CD14-positive monocyte (primary cell): ENCODE measurements at regions not wholly inside any gene's neighbourhood (a gene's known extent, or its start where the extent isn't known, plus 50 kb on each side); places are given as distances from the start of the nearest gene placed in this dataset.

Source experiments
- DNase-seq, 3 donors: peaks; one replicate each; pipeline ENCODE4 v3.0.0-alpha.2; 2011 to 2022
- H2AFZ ChIP-seq: 2 replicates; pipeline ENCODE4 v1.6.0; 2012; ENCODE audit warnings: mild to moderate bottlenecking, low read depth, low read length, inconsistent platforms; ENCODE audit not compliant: insufficient read depth, poor library complexity, severe bottlenecking
- H3K27ac ChIP-seq, 2 donors: 1 replicate in 1 of 2; 2 replicates in 1 of 2; pipeline ENCODE4 v1.5.1; 2012 to 2013; ENCODE audit warnings: low read length in 2 of 2, control low read depth in 1 of 2, inconsistent platforms in 1 of 2, low read depth in 1 of 2, mild to moderate bottlenecking in 1 of 2
- H3K27me3 ChIP-seq, 2 donors: one replicate each; pipeline versions ENCODE4 v1.6.0 to v1.6.1; 2011 to 2013; ENCODE audit warnings: low read length in 2 of 2; ENCODE audit not compliant: control insufficient read depth in 2 of 2, insufficient read depth in 2 of 2
- H3K36me3 ChIP-seq, 2 donors: replicated peaks in 1 of 2; 1 replicate in 1 of 2; 2 replicates in 1 of 2; pipeline versions ENCODE4 v1.5.1 to v1.6.1; 2012 to 2013; ENCODE audit warnings: low read length in 2 of 2, control low read depth in 1 of 2, inconsistent platforms in 1 of 2, mild to moderate bottlenecking in 1 of 2; ENCODE audit not compliant: insufficient read depth in 2 of 2, control insufficient read depth in 1 of 2
- H3K4me1 ChIP-seq, 2 donors: 1 replicate in 1 of 2; 2 replicates in 1 of 2; pipeline versions ENCODE4 v1.5.1 to v1.6.1; 2012 to 2013; ENCODE audit warnings: low read length in 2 of 2, control low read depth in 1 of 2, inconsistent platforms in 1 of 2, mild to moderate bottlenecking in 1 of 2, moderate library complexity in 1 of 2; ENCODE audit not compliant: insufficient read depth in 2 of 2, control insufficient read depth in 1 of 2
- H3K4me2 ChIP-seq: replicated peaks from 2 replicates; pipeline ENCODE3; 2012; ENCODE audit warnings: low read length, moderate library complexity, mild to moderate bottlenecking; ENCODE audit not compliant: poor library complexity, severe bottlenecking; ENCODE audit errors: extremely low read depth
- H3K4me3 ChIP-seq, 3 experiments: fragments of 200-600 bp in 1 of 3; sonication (generic) in 1 of 3; replicated peaks in 1 of 3; 1 replicate in 2 of 3; 2 replicates in 1 of 3; pipeline ENCODE4 v1.5.1; 2011 to 2013; ENCODE audit warnings: low read length in 3 of 3, mild to moderate bottlenecking in 3 of 3, control low read depth in 2 of 3, low read depth in 2 of 3, inconsistent platforms in 1 of 3, moderate library complexity in 1 of 3
- H3K79me2 ChIP-seq: 2 replicates; pipeline ENCODE4 v1.6.0; 2012; ENCODE audit warnings: mild to moderate bottlenecking, control low read depth, inconsistent platforms, low read length, moderate library complexity; ENCODE audit not compliant: insufficient read depth
- H3K9ac ChIP-seq: 2 replicates; pipeline ENCODE4 v1.6.0; 2017; ENCODE audit warnings: low read length, mild to moderate bottlenecking; ENCODE audit not compliant: insufficient read depth, poor library complexity, severe bottlenecking
- H3K9me3 ChIP-seq, 2 donors: replicated peaks in 1 of 2; 1 replicate in 1 of 2; 2 replicates in 1 of 2; pipeline versions ENCODE4 v1.5.1 to v1.6.1; 2012 to 2013; ENCODE audit warnings: low read length in 2 of 2, control low read depth in 1 of 2; ENCODE audit not compliant: control insufficient read depth in 1 of 2, insufficient read depth in 1 of 2
- H4K20me1 ChIP-seq: 2 replicates; pipeline ENCODE4 v1.6.0; 2012; ENCODE audit warnings: mild to moderate bottlenecking, low read length, control low read depth, moderate library complexity; ENCODE audit not compliant: insufficient read depth
- H3K27ac Mint-ChIP-seq, 7 donors: one replicate each; pipeline ENCODE4 v1.8.0; 2020; ENCODE audit warnings: mild to moderate bottlenecking in 7 of 7, mixed read lengths in 7 of 7, moderate library complexity in 6 of 7, inconsistent platforms in 2 of 7
- H3K27me3 Mint-ChIP-seq, 3 donors: one replicate each; pipeline ENCODE4 v1.8.0; 2021 to 2022; ENCODE audit warnings: low read depth in 3 of 3, mild to moderate bottlenecking in 3 of 3, mixed read lengths in 3 of 3, moderate library complexity in 3 of 3, inconsistent platforms in 1 of 3
- H3K36me3 Mint-ChIP-seq, 2 donors: one replicate each; pipeline ENCODE4 v1.8.0; 2020; ENCODE audit warnings: mixed read lengths in 2 of 2, inconsistent platforms in 1 of 2, mild to moderate bottlenecking in 1 of 2
- H3K4me1 Mint-ChIP-seq: one replicate; pipeline ENCODE4 v1.8.0; 2020; ENCODE audit warnings: mild to moderate bottlenecking, mixed read lengths
- H3K4me3 Mint-ChIP-seq, 2 donors: one replicate each; pipeline ENCODE4 v1.8.0; 2020; ENCODE audit warnings: mild to moderate bottlenecking in 2 of 2, mixed read lengths in 2 of 2, moderate library complexity in 1 of 2
- H3K9me3 Mint-ChIP-seq, 7 donors: one replicate each; pipeline ENCODE4 v1.8.0; 2020 to 2022; ENCODE audit warnings: mixed read lengths in 7 of 7, mild to moderate bottlenecking in 6 of 7, moderate library complexity in 6 of 7, inconsistent platforms in 2 of 7
- WGBS: methylation state at CpG from one replicate; pipeline ENCODE4 v1.1.5; 2013; ENCODE audit warnings: missing lambda C conversion rate; ENCODE audit not compliant: insufficient coverage; 5-methylcytosine and 5-hydroxymethylcytosine counted together
- intact Hi-C, 2 donors: fragments of 100-400 bp; cut with micrococcal nuclease; formaldehyde crosslinking; loops; one replicate each; pipeline versions ENCODE4 v1.15.0 to v1.15.1; 2023
- TF ChIP-seq, protein P1 (sequence below): fragments of 200-600 bp; IDR thresholded peaks from one replicate; pipeline ENCODE4 v1.8.0; 2022; ENCODE audit warnings: antibody characterized with exemption, mild to moderate bottlenecking

DNA sequence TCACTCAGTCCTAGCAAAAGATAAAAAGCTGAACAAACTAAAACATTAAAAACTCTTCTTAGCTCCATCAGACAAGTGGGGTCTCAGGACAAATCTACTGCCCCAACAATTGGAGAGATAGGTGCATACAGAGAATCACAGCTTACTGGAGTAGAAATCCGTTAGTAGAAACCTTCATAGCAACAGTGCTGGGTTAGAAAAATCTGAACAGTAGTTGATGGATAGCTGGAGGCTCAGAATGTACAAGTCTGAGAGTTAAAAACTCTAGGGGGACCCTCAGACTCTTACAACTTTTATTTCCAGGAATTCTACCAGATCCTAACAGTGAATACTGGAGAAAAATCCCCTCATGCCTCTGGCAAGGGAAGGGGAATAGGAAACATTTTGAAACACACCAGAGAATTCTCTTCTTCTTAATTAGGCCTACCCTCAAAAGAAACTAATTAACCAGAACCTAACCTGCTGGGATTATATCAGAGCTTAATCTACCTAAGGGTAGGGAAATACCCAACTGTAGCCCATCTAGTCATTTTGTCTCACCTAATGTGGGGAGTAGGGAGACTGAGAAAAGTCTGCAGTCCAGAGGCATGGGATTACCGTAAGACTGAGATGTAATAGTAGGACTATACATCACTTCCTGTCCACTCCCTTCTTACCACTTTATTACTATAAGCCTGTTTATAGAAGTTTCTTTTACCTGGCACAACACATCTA lies 165.0 kb upstream of the CTSO start:
- H4K20me1 ChIP-seq: no peaks in the 10 kb centered on the region
- no peak overlapping the region for H3K4me3 ChIP-seq
- WGBS: no CpG with 5 or more reads among the region's 2 CpGs
- H3K36me3 ChIP-seq: no peaks in the 10 kb centered on the region
- no peak overlapping the region for H3K9ac ChIP-seq
- H3K9me3 ChIP-seq: no peaks in the 10 kb centered on the region
- Mint-ChIP-seq H3K36me3 (no peaks in the 10 kb centered on the region), H3K27ac (no peak overlapping the region), H3K9me3 (peaks cover 0 to 2% (median 0%) of the 10 kb centered on the region in 7 donors), H3K27me3 (no peaks in the 10 kb centered on the region), H3K4me1 (no peaks in the 10 kb centered on the region), H3K4me3 (no peak overlapping the region)
- TF ChIP-seq, protein P1, sequence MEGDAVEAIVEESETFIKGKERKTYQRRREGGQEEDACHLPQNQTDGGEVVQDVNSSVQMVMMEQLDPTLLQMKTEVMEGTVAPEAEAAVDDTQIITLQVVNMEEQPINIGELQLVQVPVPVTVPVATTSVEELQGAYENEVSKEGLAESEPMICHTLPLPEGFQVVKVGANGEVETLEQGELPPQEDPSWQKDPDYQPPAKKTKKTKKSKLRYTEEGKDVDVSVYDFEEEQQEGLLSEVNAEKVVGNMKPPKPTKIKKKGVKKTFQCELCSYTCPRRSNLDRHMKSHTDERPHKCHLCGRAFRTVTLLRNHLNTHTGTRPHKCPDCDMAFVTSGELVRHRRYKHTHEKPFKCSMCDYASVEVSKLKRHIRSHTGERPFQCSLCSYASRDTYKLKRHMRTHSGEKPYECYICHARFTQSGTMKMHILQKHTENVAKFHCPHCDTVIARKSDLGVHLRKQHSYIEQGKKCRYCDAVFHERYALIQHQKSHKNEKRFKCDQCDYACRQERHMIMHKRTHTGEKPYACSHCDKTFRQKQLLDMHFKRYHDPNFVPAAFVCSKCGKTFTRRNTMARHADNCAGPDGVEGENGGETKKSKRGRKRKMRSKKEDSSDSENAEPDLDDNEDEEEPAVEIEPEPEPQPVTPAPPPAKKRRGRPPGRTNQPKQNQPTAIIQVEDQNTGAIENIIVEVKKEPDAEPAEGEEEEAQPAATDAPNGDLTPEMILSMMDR: no peak
- H3K79me2 ChIP-seq: no peaks in the 10 kb centered on the region
- no peaks in the 10 kb centered on the region for H3K27me3 ChIP-seq
- no peak overlapping the region for H3K4me2 ChIP-seq
- intact Hi-C loops: no loop called here
- H2AFZ ChIP-seq: no peak overlapping the region
- no peak overlapping the region for H3K27ac ChIP-seq
- DNase-seq: no peak
- no peaks in the 10 kb centered on the region for H3K4me1 ChIP-seq

DNA sequence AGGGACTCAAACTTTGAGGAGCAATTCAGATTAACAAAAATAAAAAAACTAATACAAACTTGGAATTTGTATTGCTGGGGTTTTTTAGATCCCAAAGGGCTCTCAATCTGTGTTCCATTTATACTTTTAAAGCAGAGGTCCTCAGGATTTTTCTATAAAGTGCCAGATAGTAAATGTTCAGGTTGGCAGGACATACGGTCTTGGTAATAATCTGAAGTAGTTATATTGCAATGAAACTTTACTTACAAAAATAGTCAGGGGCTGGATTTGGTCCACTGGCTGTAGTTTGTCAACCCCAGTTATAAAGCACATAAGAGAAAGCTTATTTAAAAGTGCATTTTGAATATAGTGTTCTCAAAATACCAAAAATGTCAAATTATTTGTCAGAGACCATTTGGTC lies 164.1 kb upstream of the CTSO start:
- Mint-ChIP-seq H3K27me3 (no peaks in the 10 kb centered on the region), H3K4me3 (no peak overlapping the region), H3K27ac (no peak overlapping the region), H3K4me1 (no peaks in the 10 kb centered on the region), H3K9me3 (peaks cover 0 to 2% (median 0%) of the 10 kb centered on the region in 7 donors), H3K36me3 (no peaks in the 10 kb centered on the region)
- no peak overlapping the region for H3K27ac ChIP-seq
- H3K4me2 ChIP-seq: no peak overlapping the region
- DNase-seq: no peak
- no peak overlapping the region for H2AFZ ChIP-seq
- no peaks in the 10 kb centered on the region for H3K27me3 ChIP-seq
- TF ChIP-seq, protein P1: no peak
- H3K36me3 ChIP-seq: no peaks in the 10 kb centered on the region
- intact Hi-C loops: no loop called here
- H3K4me1 ChIP-seq: no peaks in the 10 kb centered on the region
- H3K9me3 ChIP-seq: no peaks in the 10 kb centered on the region
- H3K4me3 ChIP-seq: no peak overlapping the region
- WGBS: no CpG with 5 or more reads among the region's 1 CpG
- no peak overlapping the region for H3K9ac ChIP-seq
- no peaks in the 10 kb centered on the region for H4K20me1 ChIP-seq
- H3K79me2 ChIP-seq: no peaks in the 10 kb centered on the region
